Activated CD8-positive, alpha-beta T cell treated with anti-CD3 and anti-CD28 coated beads, Interleukin-2, amount 10 ng/mL, durations not matched to agents 7 days and 5 days (primary cell): ENCODE measurements at regions not wholly inside any gene's neighbourhood (a gene's known extent, or its start where the extent isn't known, plus 50 kb on each side); places are given as distances from the start of the nearest gene placed in this dataset.

Experiments used
- ATAC-seq: fragments of 150-1000 bp; cut with Tn5 transposase; one replicate; pipeline ENCODE4 v1.10.0; 2021; ENCODE audit warnings: moderate library complexity
- CTCF ChIA-PET: fragments of 350-600 bp; sonication (Branson Sonifier 250); formaldehyde crosslinking; loops from one replicate; lab custom pipeline; 2021; ENCODE audit warnings: antibody characterized with exemption; lab: Charles Lee
- POLR2A ChIA-PET: fragments of 350-600 bp; sonication (Branson Sonifier 250); formaldehyde crosslinking; loops from one replicate; lab custom pipeline; 2021; ENCODE audit warnings: antibody characterized with exemption; lab: Charles Lee
- DNase-seq: peaks from one replicate; pipeline ENCODE4 v3.0.0-alpha.2; 2020
- H3K27ac Mint-ChIP-seq: one replicate; pipeline ENCODE4 v1.8.0; 2021; ENCODE audit warnings: mild to moderate bottlenecking, mixed read lengths
- H3K27me3 Mint-ChIP-seq: one replicate; pipeline ENCODE4 v1.8.0; 2021; ENCODE audit warnings: low read depth, mixed read lengths
- H3K36me3 Mint-ChIP-seq: one replicate; pipeline ENCODE4 v1.8.0; 2021; ENCODE audit warnings: low read depth, mixed read lengths
- H3K4me1 Mint-ChIP-seq: one replicate; pipeline ENCODE4 v1.8.0; 2021; ENCODE audit warnings: low read depth, mixed read lengths
- H3K4me3 Mint-ChIP-seq: one replicate; pipeline ENCODE4 v1.8.0; 2021; ENCODE audit warnings: mild to moderate bottlenecking, mixed read lengths
- H3K9me3 Mint-ChIP-seq: one replicate; pipeline ENCODE4 v1.8.0; 2022; ENCODE audit warnings: mixed read lengths; ENCODE audit not compliant: insufficient read depth

DNA sequence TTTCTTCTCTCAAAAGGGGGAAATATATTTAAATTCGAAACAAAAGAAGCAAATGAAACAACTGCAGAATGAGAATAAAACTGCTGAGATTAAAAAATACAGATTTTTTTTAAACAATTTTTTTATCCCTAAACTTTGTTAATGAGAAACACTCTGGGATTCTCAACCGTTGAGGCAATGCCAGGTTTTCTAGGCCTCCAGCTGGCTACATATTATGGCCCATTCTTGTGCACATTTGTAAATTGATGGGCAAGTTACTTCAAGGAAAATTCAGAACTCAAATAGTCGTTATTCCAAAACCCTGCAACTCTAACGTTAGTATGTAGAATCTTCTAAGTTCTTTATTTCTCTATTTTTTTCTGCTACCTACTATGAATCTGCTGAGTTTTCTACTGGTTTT, 239.3 kb upstream of the WSCD1 start:
- Mint-ChIP-seq H3K4me1 (peaks cover 5% of the 10 kb centered on the region), H3K27ac (no peak overlapping the region), H3K36me3 (no peaks in the 10 kb centered on the region), H3K4me3 (no peak overlapping the region), H3K9me3 (no peaks in the 10 kb centered on the region), H3K27me3 (peaks cover 21% of the 10 kb centered on the region)
- ATAC-seq = no peak
- ChIA-PET POLR2A (no interaction called here), CTCF (no interaction called here)
- no peak for DNase-seq

DNA sequence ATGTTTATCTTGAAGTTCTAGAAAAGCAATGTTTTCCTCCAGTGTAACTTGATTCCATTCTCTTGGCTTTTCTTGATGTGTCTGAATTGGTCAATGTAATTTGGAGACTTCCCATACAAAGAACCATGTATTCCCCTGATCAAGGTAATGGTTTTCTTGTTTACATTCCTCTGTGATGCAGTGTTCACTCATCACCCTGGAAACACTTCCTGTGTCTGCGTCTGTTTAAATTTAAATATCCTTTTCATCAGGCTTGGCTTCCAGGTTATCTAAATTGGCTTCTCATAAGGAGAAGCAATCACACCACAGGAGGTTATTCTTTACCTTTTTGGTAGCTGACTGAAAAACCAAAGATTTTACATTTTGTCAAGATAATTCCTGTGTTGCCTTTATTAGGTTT, 237.3 kb upstream of the WSCD1 start:
- ChIA-PET POLR2A (no interaction called here), CTCF (no interaction called here)
- H3K9me3 Mint-ChIP-seq = no peaks in the 10 kb centered on the region
- ATAC-seq = peak; percentile 36
- H3K4me1 Mint-ChIP-seq = peaks cover 5% of the 10 kb centered on the region
- no peak overlapping the region for H3K4me3 Mint-ChIP-seq
- H3K27me3 Mint-ChIP-seq = peaks cover 16% of the 10 kb centered on the region
- H3K36me3 Mint-ChIP-seq = no peaks in the 10 kb centered on the region
- H3K27ac Mint-ChIP-seq = no peak overlapping the region
- no peak for DNase-seq

DNA sequence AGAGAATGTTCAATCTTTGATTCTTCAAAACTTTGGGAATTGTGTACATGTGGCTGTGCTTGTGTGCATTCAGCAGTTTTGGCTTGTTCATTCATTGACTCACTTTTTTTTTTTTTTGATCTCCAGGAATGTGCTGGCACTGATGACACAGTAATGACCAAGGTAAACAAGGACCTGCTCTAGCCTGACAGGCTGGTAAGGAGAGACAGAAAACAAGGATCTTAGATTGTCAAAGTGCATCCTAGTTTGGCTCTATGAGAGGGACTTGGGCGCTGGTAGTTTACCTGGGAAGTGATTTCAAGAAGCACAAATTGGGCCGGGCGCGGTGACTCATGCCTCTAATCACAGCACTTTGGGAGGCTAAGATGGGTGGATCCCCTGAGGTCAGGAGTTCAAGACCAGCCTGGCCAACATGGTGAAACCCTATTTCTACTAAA, 233.1 kb upstream of the WSCD1 start:
- CTCF ChIA-PET = no interaction called here
- Mint-ChIP-seq H3K27ac (no peak overlapping the region), H3K9me3 (no peaks in the 10 kb centered on the region)

DNA sequence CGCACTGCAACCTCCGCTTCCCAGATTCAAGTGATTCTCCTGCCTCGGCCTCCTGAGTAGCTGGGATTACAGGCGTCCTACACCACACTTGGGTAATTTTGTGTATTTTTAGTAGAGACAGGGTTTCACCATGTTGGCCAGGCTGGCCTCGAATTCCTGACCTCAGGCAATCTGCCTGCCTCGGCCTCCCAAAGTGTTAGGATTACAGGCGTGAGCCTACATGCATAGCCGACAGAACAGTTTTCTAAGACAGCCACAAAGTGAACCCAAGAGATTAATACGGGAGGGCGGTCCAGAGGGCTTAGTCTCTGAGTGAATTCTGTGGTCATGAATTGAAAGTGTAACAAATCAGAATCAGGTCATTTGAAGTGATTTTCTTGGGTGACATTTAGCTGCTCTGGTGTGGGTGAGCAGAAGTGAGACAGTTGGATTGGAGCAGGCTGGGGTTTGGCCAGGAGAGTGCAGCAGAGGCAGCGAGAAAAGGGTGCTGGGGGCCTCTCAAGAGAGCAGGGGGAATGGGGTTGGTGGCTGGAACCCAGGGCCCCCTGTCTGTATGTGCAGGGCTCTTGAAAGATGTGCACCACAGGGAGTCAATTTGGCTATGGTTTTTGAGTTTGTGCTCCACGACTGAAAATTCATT, 231.4 kb upstream of the WSCD1 start:
- H3K4me3 Mint-ChIP-seq = no peak overlapping the region
- no peak overlapping the region for H3K27ac Mint-ChIP-seq
- ChIA-PET POLR2A (no interaction called here), CTCF (no interaction called here)
- H3K9me3 Mint-ChIP-seq = no peaks in the 10 kb centered on the region
- no peaks in the 10 kb centered on the region for H3K4me1 Mint-ChIP-seq
- no peaks in the 10 kb centered on the region for H3K36me3 Mint-ChIP-seq
- H3K27me3 Mint-ChIP-seq = no peaks in the 10 kb centered on the region
- DNase-seq = peak; percentile 18
- no peak for ATAC-seq

More for the DNA sequence above, 233.1 kb upstream of the WSCD1 start:
- POLR2A ChIA-PET = no interaction called here
- H3K4me3 Mint-ChIP-seq = no peak overlapping the region
- H3K36me3 Mint-ChIP-seq = no peaks in the 10 kb centered on the region
- peaks cover 4% of the 10 kb centered on the region for H3K27me3 Mint-ChIP-seq
- no peak for ATAC-seq
- peaks cover 5% of the 10 kb centered on the region for H3K4me1 Mint-ChIP-seq
- no peak for DNase-seq

DNA sequence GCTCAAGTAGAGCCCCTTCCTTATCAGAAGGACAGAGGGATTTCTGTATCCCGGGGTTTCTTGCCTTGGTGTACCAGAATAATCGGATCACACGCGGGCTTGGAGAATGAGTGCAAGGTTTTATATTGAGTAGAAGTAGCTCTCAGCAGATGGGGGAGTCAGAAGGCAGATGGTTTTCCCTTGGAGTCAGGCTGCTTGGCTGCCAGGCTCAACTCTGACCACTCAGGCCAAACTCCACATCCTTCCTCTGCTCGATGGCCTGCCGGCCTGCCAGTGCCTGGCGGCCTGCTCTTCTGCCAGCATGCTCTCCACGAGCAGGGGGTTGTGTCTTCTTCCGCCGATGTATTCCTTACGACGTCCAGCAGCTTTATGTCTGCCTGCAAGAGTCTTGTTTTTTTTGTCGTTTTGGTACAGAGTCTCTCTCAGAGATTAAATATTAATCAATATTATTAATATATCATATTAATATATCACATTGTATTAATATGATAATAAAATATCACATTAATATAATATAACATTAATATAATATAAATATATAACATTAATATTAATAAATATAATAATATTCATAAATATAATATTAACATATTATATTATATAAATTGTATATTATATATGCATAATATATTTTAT, 229.2 kb upstream of the WSCD1 start:
- H3K36me3 Mint-ChIP-seq = no peaks in the 10 kb centered on the region
- no peaks in the 10 kb centered on the region for H3K9me3 Mint-ChIP-seq
- CTCF ChIA-PET = no interaction called here
- no peaks in the 10 kb centered on the region for H3K4me1 Mint-ChIP-seq
- peaks cover 3% of the 10 kb centered on the region for H3K27me3 Mint-ChIP-seq
- ATAC-seq (no peak), DNase-seq (peak; percentile 8)
- no peak overlapping the region for H3K4me3 Mint-ChIP-seq
- H3K27ac Mint-ChIP-seq = no peak overlapping the region
- POLR2A ChIA-PET = no interaction called here

DNA sequence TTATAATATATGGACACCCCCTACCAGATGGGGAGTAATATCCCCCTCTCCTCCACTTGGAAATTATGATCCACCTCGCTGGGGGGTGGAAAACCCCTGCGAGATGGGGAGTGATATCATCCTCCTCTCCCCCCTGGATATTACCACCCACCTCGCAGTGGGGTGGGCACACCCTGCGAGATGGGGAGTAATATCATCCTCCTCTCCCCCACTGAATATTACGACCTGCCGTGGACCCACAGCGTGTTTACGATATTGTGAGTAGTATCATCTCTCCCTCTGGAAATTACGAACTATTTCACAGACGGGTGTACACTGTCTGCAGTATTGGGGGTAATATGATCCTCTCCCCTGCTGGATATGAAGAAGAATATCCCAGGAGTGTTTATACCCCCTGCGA, 228.3 kb upstream of the WSCD1 start:
- H3K27me3 Mint-ChIP-seq = peaks cover 3% of the 10 kb centered on the region
- ChIA-PET POLR2A (no interaction called here), CTCF (no interaction called here)
- H3K9me3 Mint-ChIP-seq = no peaks in the 10 kb centered on the region
- DNase-seq = no peak
- no peaks in the 10 kb centered on the region for H3K4me1 Mint-ChIP-seq
- H3K36me3 Mint-ChIP-seq = no peaks in the 10 kb centered on the region
- H3K27ac Mint-ChIP-seq = no peak overlapping the region
- no peak for ATAC-seq
- H3K4me3 Mint-ChIP-seq = no peak overlapping the region

DNA sequence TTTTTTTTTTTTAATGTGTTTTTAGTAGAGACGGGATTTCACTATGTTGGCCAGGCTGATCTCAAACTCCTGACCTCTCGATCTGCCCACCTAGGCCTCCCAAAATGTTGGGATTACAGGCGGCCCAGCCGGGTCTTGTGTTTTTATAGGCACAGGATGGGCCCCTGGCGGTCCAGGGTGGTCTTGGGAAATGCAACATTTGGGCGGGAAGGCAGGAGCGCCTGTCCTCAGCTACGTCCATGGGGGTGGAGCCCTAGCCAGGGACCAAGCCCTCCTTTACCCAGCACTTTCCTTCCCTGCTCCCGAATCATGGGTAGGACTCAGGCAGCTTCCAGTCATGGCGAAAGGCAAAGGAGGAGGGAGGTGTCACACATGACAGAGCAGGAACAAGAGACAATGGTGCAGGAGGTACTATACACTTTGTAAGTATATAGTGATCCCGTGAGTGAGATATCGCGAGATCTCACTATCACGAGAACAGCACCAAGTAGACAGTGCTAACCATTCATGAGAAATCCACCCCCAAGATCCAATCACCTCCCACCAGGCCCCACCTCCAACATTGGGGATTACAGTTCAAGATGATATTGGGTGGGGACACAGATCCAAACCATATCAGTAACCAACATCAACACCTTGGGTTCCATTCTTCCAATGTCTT, 226.7 kb upstream of the WSCD1 start:
- ChIA-PET CTCF (no interaction called here), POLR2A (no interaction called here)
- Mint-ChIP-seq H3K4me1 (no peaks in the 10 kb centered on the region), H3K27ac (no peak overlapping the region), H3K27me3 (peaks cover 3% of the 10 kb centered on the region), H3K4me3 (no peak overlapping the region), H3K36me3 (no peaks in the 10 kb centered on the region), H3K9me3 (no peaks in the 10 kb centered on the region)
- ATAC-seq (no peak), DNase-seq (no peak)

DNA sequence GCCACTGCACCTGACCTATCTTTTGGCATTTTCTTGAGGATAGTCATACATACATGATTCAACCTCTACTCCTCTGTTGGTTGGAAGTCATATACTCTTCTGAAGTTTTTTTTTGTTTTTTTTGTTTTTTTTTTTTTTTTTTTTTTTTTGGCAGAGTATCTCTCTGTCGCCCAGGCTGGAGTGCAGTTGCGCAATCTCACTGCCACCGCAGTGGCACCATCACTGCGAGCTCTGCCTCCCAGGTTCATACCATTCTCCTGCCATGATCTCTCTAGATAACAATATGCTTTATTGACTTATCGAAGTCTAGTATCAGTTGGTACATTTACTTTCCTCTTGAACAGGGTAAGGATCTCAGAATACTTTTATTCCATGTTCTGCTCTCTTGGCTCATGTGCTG, 224.2 kb upstream of the WSCD1 start:
- ATAC-seq = no peak
- Mint-ChIP-seq H3K4me3 (no peak overlapping the region), H3K27me3 (peaks cover 3% of the 10 kb centered on the region), H3K9me3 (no peaks in the 10 kb centered on the region), H3K4me1 (no peaks in the 10 kb centered on the region), H3K27ac (no peak overlapping the region), H3K36me3 (no peaks in the 10 kb centered on the region)
- no peak for DNase-seq
- ChIA-PET POLR2A (no interaction called here), CTCF (no interaction called here)

DNA sequence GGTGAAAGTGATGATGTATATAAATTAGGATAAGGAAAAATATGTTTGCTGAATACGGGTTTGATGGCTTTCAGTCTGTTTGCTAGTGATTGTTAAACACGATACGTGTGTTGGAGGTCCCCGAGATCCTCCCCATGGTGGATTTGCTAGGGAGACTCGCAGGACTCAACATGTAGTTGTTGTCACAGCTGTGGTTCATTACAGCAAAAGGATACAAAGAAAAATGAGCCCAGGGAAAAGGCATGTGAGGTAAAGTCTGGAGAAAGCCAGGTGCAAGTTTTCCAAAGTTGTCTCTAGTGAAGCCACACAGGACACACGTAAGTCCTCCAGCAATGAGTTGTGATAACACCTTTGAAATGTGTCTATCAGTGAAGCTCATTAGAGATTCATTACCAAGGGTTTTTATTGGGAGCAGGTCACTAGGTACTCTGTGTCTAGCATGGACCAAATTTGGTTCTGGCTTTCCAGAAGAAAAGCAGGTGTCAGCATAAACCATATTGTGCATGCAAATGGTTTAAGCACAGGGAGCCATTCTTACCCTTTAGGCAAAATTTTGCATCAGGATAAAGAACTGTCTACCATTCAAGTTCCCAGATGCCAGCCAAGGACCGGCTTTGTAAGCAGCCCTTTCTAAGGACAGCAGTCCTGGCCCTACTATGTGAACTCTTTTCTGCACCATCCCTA, 215.2 kb upstream of the WSCD1 start:
- Mint-ChIP-seq H3K36me3 (no peaks in the 10 kb centered on the region), H3K27ac (no peak overlapping the region), H3K9me3 (no peaks in the 10 kb centered on the region), H3K4me1 (no peaks in the 10 kb centered on the region), H3K4me3 (no peak overlapping the region), H3K27me3 (no peaks in the 10 kb centered on the region)
- POLR2A ChIA-PET = no interaction called here
- ATAC-seq (no peak), DNase-seq (no peak)
- CTCF ChIA-PET = no interaction called here

DNA sequence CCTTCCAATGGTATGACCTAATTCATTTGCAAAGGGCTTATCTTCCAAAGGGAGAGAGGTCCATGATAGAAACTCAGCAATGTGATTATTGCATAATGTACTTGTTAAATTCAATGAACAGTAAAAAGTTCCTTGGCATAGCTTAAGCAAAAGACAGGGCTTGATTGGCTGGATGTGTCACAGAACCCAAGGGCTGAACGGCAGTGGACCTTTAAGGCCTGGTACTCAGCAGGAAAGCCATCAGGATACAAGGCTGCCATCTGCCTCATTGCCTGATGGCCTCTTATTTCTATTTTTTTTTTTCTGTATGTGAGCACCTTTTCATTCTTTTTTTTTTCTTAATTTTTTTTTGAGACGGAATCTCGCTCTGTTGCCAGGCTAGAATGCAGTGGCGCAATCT, 208.9 kb upstream of the WSCD1 start:
- Mint-ChIP-seq H3K9me3 (no peaks in the 10 kb centered on the region), H3K4me3 (no peak overlapping the region), H3K27ac (no peak overlapping the region), H3K27me3 (peaks cover 2% of the 10 kb centered on the region), H3K36me3 (no peaks in the 10 kb centered on the region), H3K4me1 (no peaks in the 10 kb centered on the region)
- DNase-seq (no peak), ATAC-seq (no peak)
- ChIA-PET CTCF (no interaction called here), POLR2A (no interaction called here)

DNA sequence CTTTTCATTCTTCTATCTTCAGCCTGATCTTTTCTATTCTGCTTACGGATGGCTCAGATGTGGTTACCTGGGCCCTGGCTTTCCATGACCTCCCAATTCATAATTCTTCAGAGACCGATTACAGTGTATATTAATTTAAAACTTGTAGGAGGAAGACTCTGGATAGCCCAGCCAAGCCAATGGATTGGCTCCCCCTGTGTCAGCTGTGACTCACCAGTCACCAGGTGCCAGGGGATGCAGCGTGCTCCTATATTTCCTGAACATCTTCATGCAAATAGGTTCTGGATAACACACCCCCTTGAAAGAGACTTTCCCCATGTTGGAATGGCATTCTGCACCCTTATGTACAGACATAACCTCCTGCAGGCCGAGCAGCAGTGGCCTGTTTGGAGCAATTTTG, 208.3 kb upstream of the WSCD1 start:
- H3K27me3 Mint-ChIP-seq = peaks cover 4% of the 10 kb centered on the region
- ChIA-PET POLR2A (no interaction called here), CTCF (no interaction called here)
- no peaks in the 10 kb centered on the region for H3K36me3 Mint-ChIP-seq
- DNase-seq (no peak), ATAC-seq (no peak)
- H3K4me3 Mint-ChIP-seq = no peak overlapping the region
- no peaks in the 10 kb centered on the region for H3K4me1 Mint-ChIP-seq
- H3K27ac Mint-ChIP-seq = no peak overlapping the region
- no peaks in the 10 kb centered on the region for H3K9me3 Mint-ChIP-seq

DNA sequence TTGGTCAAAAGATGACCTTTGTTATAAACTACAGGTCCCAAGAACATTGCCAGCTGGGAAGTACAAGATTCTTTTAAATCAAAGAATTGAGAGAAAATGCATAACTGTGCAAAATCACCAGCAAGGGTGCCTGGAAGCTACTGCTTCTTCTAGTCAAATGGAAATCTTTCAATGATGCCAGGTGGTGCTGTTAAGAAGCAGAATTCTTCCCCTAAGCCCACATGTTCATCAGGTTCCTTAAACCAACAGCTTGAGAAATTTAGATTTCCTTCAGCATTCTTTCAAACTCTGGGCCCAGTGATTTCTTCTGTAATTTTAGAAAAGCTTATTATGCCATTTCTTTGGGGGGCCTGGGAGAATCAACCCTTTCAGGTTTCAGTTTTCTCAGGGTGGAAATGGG, 207.8 kb upstream of the WSCD1 start:
- Mint-ChIP-seq H3K27ac (no peak overlapping the region), H3K4me1 (no peaks in the 10 kb centered on the region), H3K4me3 (no peak overlapping the region), H3K27me3 (peaks cover 4% of the 10 kb centered on the region), H3K9me3 (no peaks in the 10 kb centered on the region), H3K36me3 (no peaks in the 10 kb centered on the region)
- DNase-seq (no peak), ATAC-seq (no peak)
- CTCF ChIA-PET = no interaction called here
- POLR2A ChIA-PET = no interaction called here
